ENCODE measurements at regions not wholly inside any gene's neighbourhood (a gene's known extent, or its start where the extent isn't known, plus 50 kb on each side); places are given as distances from the start of the nearest gene placed in this dataset.

DNA sequence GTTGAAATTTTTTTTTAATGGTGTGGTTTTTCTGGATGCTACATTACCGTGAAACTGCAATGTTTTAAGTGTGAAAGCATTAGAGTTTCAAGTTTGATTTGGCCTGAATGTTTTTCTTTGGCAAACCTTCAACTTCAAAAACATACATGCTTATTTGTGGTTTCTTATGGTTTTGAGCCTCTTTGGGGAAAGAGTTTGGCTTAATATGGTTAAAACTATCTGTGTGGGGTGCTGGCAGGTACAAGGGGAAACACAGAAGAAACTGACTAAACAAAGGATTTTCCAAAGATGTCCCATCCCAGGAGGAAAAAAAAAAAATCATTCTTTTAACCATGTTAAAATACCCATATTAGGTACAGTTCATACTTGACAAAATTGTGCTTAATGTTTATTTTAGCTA is 121.1 kb downstream of the HGF start:
- H3K9ac ChIP-seq (ENCODE audit: control insufficient read depth, extremely low read depth, insufficient read depth, low read length), result no peak overlapping the region
- TF ChIP-seq, protein P1, sequence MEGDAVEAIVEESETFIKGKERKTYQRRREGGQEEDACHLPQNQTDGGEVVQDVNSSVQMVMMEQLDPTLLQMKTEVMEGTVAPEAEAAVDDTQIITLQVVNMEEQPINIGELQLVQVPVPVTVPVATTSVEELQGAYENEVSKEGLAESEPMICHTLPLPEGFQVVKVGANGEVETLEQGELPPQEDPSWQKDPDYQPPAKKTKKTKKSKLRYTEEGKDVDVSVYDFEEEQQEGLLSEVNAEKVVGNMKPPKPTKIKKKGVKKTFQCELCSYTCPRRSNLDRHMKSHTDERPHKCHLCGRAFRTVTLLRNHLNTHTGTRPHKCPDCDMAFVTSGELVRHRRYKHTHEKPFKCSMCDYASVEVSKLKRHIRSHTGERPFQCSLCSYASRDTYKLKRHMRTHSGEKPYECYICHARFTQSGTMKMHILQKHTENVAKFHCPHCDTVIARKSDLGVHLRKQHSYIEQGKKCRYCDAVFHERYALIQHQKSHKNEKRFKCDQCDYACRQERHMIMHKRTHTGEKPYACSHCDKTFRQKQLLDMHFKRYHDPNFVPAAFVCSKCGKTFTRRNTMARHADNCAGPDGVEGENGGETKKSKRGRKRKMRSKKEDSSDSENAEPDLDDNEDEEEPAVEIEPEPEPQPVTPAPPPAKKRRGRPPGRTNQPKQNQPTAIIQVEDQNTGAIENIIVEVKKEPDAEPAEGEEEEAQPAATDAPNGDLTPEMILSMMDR (optimal IDR thresholded peaks at IDR 0.05 in 1 of 3, IDR thresholded peaks at IDR 0.05 in 1 of 3, conservative IDR thresholded peaks at IDR 0.05 in 1 of 3; ENCODE audit: extremely low read depth in 1 of 3, insufficient read depth in 2 of 3, low read length in 3 of 3), result no peak
- TF ChIP-seq EZH2 (IDR thresholded peaks at IDR 0.05; ENCODE audit: low read length), result no peak
- H3K79me2 ChIP-seq (ENCODE audit: control insufficient read depth, insufficient read depth, low read length), result no peaks in the 10 kb centered on the region
- dilution Hi-C loops (cut with MboI; ENCODE audit: extremely low pct_ligation_motif_present, low sequenced_read_pairs), result no loop called here
- no peaks in the 10 kb centered on the region for H4K20me1 ChIP-seq (ENCODE audit: control insufficient read depth, extremely low read depth, insufficient read depth, low read length)
- no peaks in the 10 kb centered on the region for H3K36me3 ChIP-seq (ENCODE audit: control insufficient read depth in 2 of 2, extremely low read depth in 1 of 2, insufficient read depth in 2 of 2, low read length in 2 of 2)
- no peaks in the 10 kb centered on the region for H3K4me1 ChIP-seq (ENCODE audit: control insufficient read depth, extremely low read depth, insufficient read depth, low read length)
- no peak overlapping the region for H2AFZ ChIP-seq (ENCODE audit: control insufficient read depth, low read length)
- no peaks in the 10 kb centered on the region for H3K9me1 ChIP-seq (ENCODE audit: control insufficient read depth, extremely low read depth, insufficient read depth, low read length)
- DNase-seq (ENCODE audit: low read depth, low spot score), result no peak
- H3K27ac ChIP-seq (ENCODE audit: control insufficient read depth, insufficient read depth, low read length), result no peak overlapping the region
- no peak overlapping the region for H3K4me3 ChIP-seq (ENCODE audit: control insufficient read depth in 2 of 3, extremely low read depth in 1 of 3, insufficient read depth in 2 of 3, low read depth in 1 of 3, low read length in 3 of 3)
- H3K9me3 ChIP-seq (ENCODE audit: control insufficient read depth, low read depth, low read length), result peaks cover 3% of the 10 kb centered on the region
- no peak for FAIRE-seq
- H3K27me3 ChIP-seq (ENCODE audit: control insufficient read depth, extremely low read depth, insufficient read depth, low read length), result no peaks in the 10 kb centered on the region
- no peak overlapping the region for H3K4me2 ChIP-seq (ENCODE audit: control insufficient read depth, extremely low read depth, insufficient read depth, low read depth, low read length)

DNA sequence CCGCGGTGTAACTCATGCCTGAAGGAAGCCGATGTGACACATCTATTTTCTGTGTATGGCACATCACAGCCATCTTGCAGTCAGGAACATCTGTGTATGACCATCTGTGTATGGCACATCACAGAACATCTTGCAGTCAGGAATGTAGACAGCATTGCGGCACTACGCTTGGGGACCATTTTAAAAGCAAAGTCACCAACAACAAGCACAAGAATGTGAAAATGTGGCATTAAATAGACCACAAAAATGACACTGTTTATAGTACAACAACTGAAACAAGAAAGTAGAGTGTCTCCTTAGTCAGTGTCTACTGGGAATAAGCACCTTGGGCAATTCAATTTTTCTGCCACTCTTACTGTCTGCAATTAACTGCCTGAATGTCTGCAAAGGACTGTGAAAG is 124.4 kb downstream of the HGF start:
- Histone ChIP-seq H3K27me3 (ENCODE audit: control insufficient read depth, extremely low read depth, insufficient read depth, low read length) (no peaks in the 10 kb centered on the region), H3K4me3 (ENCODE audit: control insufficient read depth in 2 of 3, extremely low read depth in 1 of 3, insufficient read depth in 2 of 3, low read depth in 1 of 3, low read length in 3 of 3) (no peak overlapping the region), H3K79me2 (ENCODE audit: control insufficient read depth, insufficient read depth, low read length) (no peaks in the 10 kb centered on the region), H3K4me2 (ENCODE audit: control insufficient read depth, extremely low read depth, insufficient read depth, low read depth, low read length) (no peak overlapping the region), H4K20me1 (ENCODE audit: control insufficient read depth, extremely low read depth, insufficient read depth, low read length) (no peaks in the 10 kb centered on the region), H3K27ac (ENCODE audit: control insufficient read depth, insufficient read depth, low read length) (no peak overlapping the region), H2AFZ (ENCODE audit: control insufficient read depth, low read length) (no peak overlapping the region), H3K9ac (ENCODE audit: control insufficient read depth, extremely low read depth, insufficient read depth, low read length) (no peak overlapping the region), H3K9me1 (ENCODE audit: control insufficient read depth, extremely low read depth, insufficient read depth, low read length) (no peaks in the 10 kb centered on the region), H3K9me3 (ENCODE audit: control insufficient read depth, low read depth, low read length) (no peaks in the 10 kb centered on the region), H3K4me1 (ENCODE audit: control insufficient read depth, extremely low read depth, insufficient read depth, low read length) (no peaks in the 10 kb centered on the region), H3K36me3 (ENCODE audit: control insufficient read depth in 2 of 2, extremely low read depth in 1 of 2, insufficient read depth in 2 of 2, low read length in 2 of 2) (no peaks in the 10 kb centered on the region)
- no peak for FAIRE-seq
- DNase-seq (ENCODE audit: low read depth, low spot score), result no peak
- dilution Hi-C loops (cut with MboI; ENCODE audit: extremely low pct_ligation_motif_present, low sequenced_read_pairs), result no loop called here
- TF ChIP-seq, protein P1 (optimal IDR thresholded peaks at IDR 0.05 in 1 of 3, IDR thresholded peaks at IDR 0.05 in 1 of 3, conservative IDR thresholded peaks at IDR 0.05 in 1 of 3; ENCODE audit: extremely low read depth in 1 of 3, insufficient read depth in 2 of 3, low read length in 3 of 3), result no peak
- no peak for TF ChIP-seq EZH2 (IDR thresholded peaks at IDR 0.05; ENCODE audit: low read length)
